Liver (tissue), 8 donors: ENCODE measurements at regions not wholly inside any gene's neighbourhood (a gene's known extent, or its start where the extent isn't known, plus 50 kb on each side); places are given as distances from the start of the nearest gene placed in this dataset.

Experiments
- DNase-seq: peaks from one replicate; pipeline ENCODE4 v3.0.0-alpha.2; 2017; ENCODE audit warnings: low spot score
- H3K27ac ChIP-seq, 2 donors: one replicate each; pipeline ENCODE4 v1.7.0; 2013; ENCODE audit warnings: inconsistent platforms in 2 of 2, low read length in 2 of 2, control low read depth in 1 of 2, low read depth in 1 of 2, mild to moderate bottlenecking in 1 of 2
- H3K27me3 ChIP-seq, 4 donors: one replicate each; pipeline versions ENCODE4 v1.6.1 to v1.7.0; 2013; ENCODE audit warnings: low read length in 3 of 4, inconsistent platforms in 1 of 4, mild to moderate bottlenecking in 1 of 4, moderate library complexity in 1 of 4; ENCODE audit not compliant: control insufficient read depth in 4 of 4, insufficient read depth in 4 of 4
- H3K36me3 ChIP-seq, 4 donors: one replicate each; pipeline versions ENCODE4 v1.6.1 to v1.7.0; 2013; ENCODE audit warnings: low read length in 3 of 4, mild to moderate bottlenecking in 3 of 4, low read depth in 1 of 4, moderate library complexity in 1 of 4; ENCODE audit not compliant: control insufficient read depth in 4 of 4, insufficient read depth in 3 of 4
- H3K4me1 ChIP-seq, 4 donors: one replicate each; pipeline versions ENCODE4 v1.6.1 to v1.7.0; 2013; ENCODE audit warnings: low read length in 3 of 4, mild to moderate bottlenecking in 3 of 4, moderate library complexity in 1 of 4; ENCODE audit not compliant: control insufficient read depth in 4 of 4, insufficient read depth in 4 of 4
- H3K4me3 ChIP-seq, 3 donors: one replicate each; pipeline versions ENCODE4 v1.6.1 to v1.7.0; 2013; ENCODE audit warnings: low read length in 3 of 3, control low read depth in 1 of 3, low read depth in 1 of 3, mild to moderate bottlenecking in 1 of 3
- H3K9ac ChIP-seq, 2 donors: one replicate each; pipeline ENCODE4 v1.7.0; 2013; ENCODE audit warnings: low read length in 2 of 2, mild to moderate bottlenecking in 2 of 2, moderate library complexity in 2 of 2, control low read depth in 1 of 2, low read depth in 1 of 2
- H3K9me3 ChIP-seq, 4 donors: one replicate each; pipeline versions ENCODE4 v1.6.1 to v1.7.0; 2013; ENCODE audit warnings: low read length in 3 of 4; ENCODE audit not compliant: control insufficient read depth in 4 of 4
- ATF3 ChIP-seq: IDR thresholded peaks from 2 replicates; pipeline ENCODE4 v1.6.1; 2016; ENCODE audit warnings: antibody characterized with exemption
- CTCF ChIP-seq: fragments of 150-350 bp; IDR thresholded peaks from 2 replicates; pipeline ENCODE4 v1.5.1; 2017; ENCODE audit warnings: improper control_type of control experiment, low read depth, low read length; ENCODE audit not compliant: missing input control
- EGR1 ChIP-seq, 2 donors: IDR thresholded peaks; 2 replicates each; pipeline ENCODE4 v1.6.1; 2016 to 2018; ENCODE audit warnings: antibody characterized with exemption in 2 of 2, low read depth in 2 of 2
- FOXA1 ChIP-seq: IDR thresholded peaks from 2 replicates; pipeline ENCODE4 v1.6.1; 2016; ENCODE audit warnings: antibody characterized with exemption
- FOXA2 ChIP-seq: IDR thresholded peaks from 2 replicates; pipeline ENCODE4 v1.6.1; 2016; ENCODE audit warnings: antibody characterized with exemption
- GABPA ChIP-seq, 2 donors: IDR thresholded peaks in 1 of 2; conservative IDR thresholded peaks in 1 of 2; 2 replicates each; pipeline ENCODE4 v1.6.1; 2016; ENCODE audit warnings: antibody characterized with exemption in 2 of 2, mild to moderate bottlenecking in 1 of 2, moderate library complexity in 1 of 2
- HNF4A ChIP-seq, 2 donors: conservative IDR thresholded peaks; 2 replicates each; pipeline ENCODE4 v1.6.1; 2016; ENCODE audit warnings: antibody characterized with exemption in 2 of 2, mild to moderate bottlenecking in 2 of 2
- HNF4G ChIP-seq: IDR thresholded peaks from 2 replicates; pipeline ENCODE4 v1.6.1; 2016; ENCODE audit warnings: antibody characterized with exemption
- JUND ChIP-seq, 2 donors: IDR thresholded peaks; 2 replicates each; pipeline ENCODE4 v1.6.1; 2016; ENCODE audit warnings: antibody characterized with exemption in 2 of 2
- MAX ChIP-seq: IDR thresholded peaks from 2 replicates; pipeline ENCODE4 v1.6.1; 2016; ENCODE audit warnings: antibody characterized with exemption
- NR2F2 ChIP-seq: IDR thresholded peaks from 2 replicates; pipeline ENCODE4 v1.6.1; 2016; ENCODE audit warnings: antibody characterized with exemption
- RAD21 ChIP-seq, 2 donors: IDR thresholded peaks; 2 replicates each; pipeline ENCODE4 v1.6.1; 2016; ENCODE audit warnings: antibody characterized with exemption in 2 of 2, mild to moderate bottlenecking in 2 of 2
- RXRA ChIP-seq, 2 donors: IDR thresholded peaks; 2 replicates each; pipeline ENCODE4 v1.6.1; 2017 to 2018; ENCODE audit warnings: antibody characterized with exemption in 2 of 2, mild to moderate bottlenecking in 1 of 2
- SP1 ChIP-seq: IDR thresholded peaks from 2 replicates; pipeline ENCODE4 v1.6.1; 2018; ENCODE audit warnings: antibody characterized with exemption, mild to moderate bottlenecking
- TAF1 ChIP-seq: conservative IDR thresholded peaks from 2 replicates; pipeline ENCODE4 v1.6.1; 2016; ENCODE audit warnings: antibody characterized with exemption, mild to moderate bottlenecking
- YY1 ChIP-seq: IDR thresholded peaks from 2 replicates; pipeline ENCODE4 v1.6.1; 2016; ENCODE audit warnings: antibody characterized with exemption, mild to moderate bottlenecking
- WGBS: extraction: QIAGEN DNeasy Blood & Tissue Kit; methylation state at CpG from one replicate; pipeline ENCODE4 v1.1.7; 2013; 5-methylcytosine and 5-hydroxymethylcytosine counted together
- TF ChIP-seq, protein P1 (sequence below): IDR thresholded peaks from 2 replicates; pipeline ENCODE4 v1.6.1; 2016; ENCODE audit warnings: antibody characterized with exemption
- TF ChIP-seq, protein P2 (sequence below): IDR thresholded peaks from 2 replicates; pipeline ENCODE4 v1.6.1; 2016; ENCODE audit warnings: antibody characterized with exemption, mild to moderate bottlenecking
- donor health status: healthy.
- donor health status: healthy.
- donor health status: healthy.
- donor health status: healthy.
- donor health status: healthy.

GRCh38 chrX:148265829-148266228 lies 234.6 kb upstream of the AFF2 start:
- TF ChIP-seq RAD21 (IDR thresholded peaks at IDR 0.05) (no peak), TAF1 (no peak), MAX (no peak), NR2F2 (no peak), JUND (IDR thresholded peaks at IDR 0.05) (no peak), YY1 (no peak), FOXA2 (no peak), FOXA1 (no peak), ATF3 (no peak), HNF4G (no peak), GABPA (IDR thresholded peaks at IDR 0.05 in 1 of 2, conservative IDR thresholded peaks at IDR 0.05 in 1 of 2) (no peak), CTCF (no peak), EGR1 (IDR thresholded peaks at IDR 0.05; ENCODE audit: low read depth in 2 of 2) (no peak)
- TF ChIP-seq, protein P1, sequence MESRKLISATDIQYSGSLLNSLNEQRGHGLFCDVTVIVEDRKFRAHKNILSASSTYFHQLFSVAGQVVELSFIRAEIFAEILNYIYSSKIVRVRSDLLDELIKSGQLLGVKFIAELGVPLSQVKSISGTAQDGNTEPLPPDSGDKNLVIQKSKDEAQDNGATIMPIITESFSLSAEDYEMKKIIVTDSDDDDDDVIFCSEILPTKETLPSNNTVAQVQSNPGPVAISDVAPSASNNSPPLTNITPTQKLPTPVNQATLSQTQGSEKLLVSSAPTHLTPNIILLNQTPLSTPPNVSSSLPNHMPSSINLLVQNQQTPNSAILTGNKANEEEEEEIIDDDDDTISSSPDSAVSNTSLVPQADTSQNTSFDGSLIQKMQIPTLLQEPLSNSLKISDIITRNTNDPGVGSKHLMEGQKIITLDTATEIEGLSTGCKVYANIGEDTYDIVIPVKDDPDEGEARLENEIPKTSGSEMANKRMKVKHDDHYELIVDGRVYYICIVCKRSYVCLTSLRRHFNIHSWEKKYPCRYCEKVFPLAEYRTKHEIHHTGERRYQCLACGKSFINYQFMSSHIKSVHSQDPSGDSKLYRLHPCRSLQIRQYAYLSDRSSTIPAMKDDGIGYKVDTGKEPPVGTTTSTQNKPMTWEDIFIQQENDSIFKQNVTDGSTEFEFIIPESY: no peak
- Histone ChIP-seq H3K27ac (no peak overlapping the region), H3K9ac (no peak overlapping the region), H3K36me3 (no peaks in the 10 kb centered on the region), H3K4me3 (no peak overlapping the region), H3K9me3 (peaks cover 0 to 3% (median 0%) of the 10 kb centered on the region in 4 donors), H3K27me3 (peaks cover 0 to 3% (median 0%) of the 10 kb centered on the region in 4 donors), H3K4me1 (no peaks in the 10 kb centered on the region)
- no peak for DNase-seq

GRCh38 chrX:148268673-148269072 lies 231.7 kb upstream of the AFF2 start:
- no peak overlapping the region for H3K4me3 ChIP-seq
- no peak for DNase-seq
- WGBS: 80% methylated on average over 1 of the region's 1 CpG
- H3K9me3 ChIP-seq: no peaks in the 10 kb centered on the region
- H3K9ac ChIP-seq: no peak overlapping the region
- no peaks in the 10 kb centered on the region for H3K36me3 ChIP-seq
- peaks cover 0 to 3% (median 0%) of the 10 kb centered on the region in 4 donors for H3K27me3 ChIP-seq
- TF ChIP-seq HNF4G (no peak), TAF1 (no peak), FOXA2 (no peak), EGR1 (IDR thresholded peaks at IDR 0.05; ENCODE audit: low read depth in 2 of 2) (no peak), ATF3 (no peak), FOXA1 (no peak), SP1 (no peak), RAD21 (IDR thresholded peaks at IDR 0.05) (no peak), JUND (IDR thresholded peaks at IDR 0.05) (no peak), YY1 (no peak), GABPA (IDR thresholded peaks at IDR 0.05 in 1 of 2, conservative IDR thresholded peaks at IDR 0.05 in 1 of 2) (no peak), RXRA (IDR thresholded peaks at IDR 0.05) (no peak), CTCF (no peak), HNF4A (conservative IDR thresholded peaks at IDR 0.05) (no peak), MAX (no peak), NR2F2 (no peak)
- TF ChIP-seq, protein P2, sequence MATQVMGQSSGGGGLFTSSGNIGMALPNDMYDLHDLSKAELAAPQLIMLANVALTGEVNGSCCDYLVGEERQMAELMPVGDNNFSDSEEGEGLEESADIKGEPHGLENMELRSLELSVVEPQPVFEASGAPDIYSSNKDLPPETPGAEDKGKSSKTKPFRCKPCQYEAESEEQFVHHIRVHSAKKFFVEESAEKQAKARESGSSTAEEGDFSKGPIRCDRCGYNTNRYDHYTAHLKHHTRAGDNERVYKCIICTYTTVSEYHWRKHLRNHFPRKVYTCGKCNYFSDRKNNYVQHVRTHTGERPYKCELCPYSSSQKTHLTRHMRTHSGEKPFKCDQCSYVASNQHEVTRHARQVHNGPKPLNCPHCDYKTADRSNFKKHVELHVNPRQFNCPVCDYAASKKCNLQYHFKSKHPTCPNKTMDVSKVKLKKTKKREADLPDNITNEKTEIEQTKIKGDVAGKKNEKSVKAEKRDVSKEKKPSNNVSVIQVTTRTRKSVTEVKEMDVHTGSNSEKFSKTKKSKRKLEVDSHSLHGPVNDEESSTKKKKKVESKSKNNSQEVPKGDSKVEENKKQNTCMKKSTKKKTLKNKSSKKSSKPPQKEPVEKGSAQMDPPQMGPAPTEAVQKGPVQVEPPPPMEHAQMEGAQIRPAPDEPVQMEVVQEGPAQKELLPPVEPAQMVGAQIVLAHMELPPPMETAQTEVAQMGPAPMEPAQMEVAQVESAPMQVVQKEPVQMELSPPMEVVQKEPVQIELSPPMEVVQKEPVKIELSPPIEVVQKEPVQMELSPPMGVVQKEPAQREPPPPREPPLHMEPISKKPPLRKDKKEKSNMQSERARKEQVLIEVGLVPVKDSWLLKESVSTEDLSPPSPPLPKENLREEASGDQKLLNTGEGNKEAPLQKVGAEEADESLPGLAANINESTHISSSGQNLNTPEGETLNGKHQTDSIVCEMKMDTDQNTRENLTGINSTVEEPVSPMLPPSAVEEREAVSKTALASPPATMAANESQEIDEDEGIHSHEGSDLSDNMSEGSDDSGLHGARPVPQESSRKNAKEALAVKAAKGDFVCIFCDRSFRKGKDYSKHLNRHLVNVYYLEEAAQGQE: no peak
- TF ChIP-seq, protein P1: no peak
- H3K27ac ChIP-seq: no peak overlapping the region
- no peaks in the 10 kb centered on the region for H3K4me1 ChIP-seq
